Activated CD8-positive, alpha-beta memory T cell treated with anti-CD3 and anti-CD28 coated beads, Interleukin-2, amount 50 U/mL, for 4 hours (primary cell): ENCODE measurements at regions not wholly inside any gene's neighbourhood (a gene's known extent, or its start where the extent isn't known, plus 50 kb on each side); places are given as distances from the start of the nearest gene placed in this dataset.

Source experiments
- DNase-seq: peaks from one replicate; pipeline ENCODE4 v3.0.0-alpha.2; 2020

DNA sequence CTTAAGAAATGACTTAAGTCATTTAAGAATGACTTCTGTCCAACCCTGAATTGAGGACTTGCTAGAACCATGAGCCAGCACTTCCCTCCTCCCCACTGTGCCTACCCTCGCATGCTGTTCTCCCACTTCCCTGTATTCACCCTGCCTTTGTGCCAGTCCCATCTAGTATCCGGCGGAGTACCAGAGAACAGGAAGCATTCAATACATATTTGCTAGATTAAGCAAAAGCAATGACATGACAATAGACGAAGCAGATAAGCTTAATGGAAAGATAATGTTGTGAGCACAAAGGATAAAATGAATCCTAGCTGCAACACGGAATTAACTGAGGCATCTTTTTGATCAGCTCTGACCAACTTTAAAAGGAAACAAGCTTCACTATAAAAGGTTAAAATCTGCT is 328.5 kb downstream of the TDRD15 start:
- DNase-seq, result no peak

- DNase-seq, result no peak
These were observed 328.9 kb downstream of the TDRD15 start for GRCh38 chr2:21452678-21453077.

GRCh38 chr2:21453723-21454450 is 330.1 kb downstream of the TDRD15 start:
- no peak for DNase-seq

DNA sequence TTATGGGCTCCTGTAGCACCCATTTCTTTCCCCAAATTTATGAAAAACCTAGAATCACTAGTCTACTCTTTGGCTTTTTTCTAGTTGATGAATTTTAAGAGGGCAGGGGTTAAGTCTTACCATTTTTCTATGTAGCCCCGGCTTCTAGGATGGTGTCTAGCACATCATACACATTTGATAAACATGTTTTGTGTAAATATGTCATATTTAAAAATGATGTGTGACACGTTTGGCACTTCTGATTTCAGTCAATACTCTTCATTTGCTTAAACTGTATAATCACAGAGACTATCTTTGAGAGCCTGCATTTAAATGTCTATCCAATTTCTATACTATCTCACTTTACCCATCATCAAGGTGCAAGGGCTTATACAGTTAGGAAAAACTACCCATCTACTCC is 331.1 kb downstream of the TDRD15 start:
- DNase-seq, result no peak

DNA sequence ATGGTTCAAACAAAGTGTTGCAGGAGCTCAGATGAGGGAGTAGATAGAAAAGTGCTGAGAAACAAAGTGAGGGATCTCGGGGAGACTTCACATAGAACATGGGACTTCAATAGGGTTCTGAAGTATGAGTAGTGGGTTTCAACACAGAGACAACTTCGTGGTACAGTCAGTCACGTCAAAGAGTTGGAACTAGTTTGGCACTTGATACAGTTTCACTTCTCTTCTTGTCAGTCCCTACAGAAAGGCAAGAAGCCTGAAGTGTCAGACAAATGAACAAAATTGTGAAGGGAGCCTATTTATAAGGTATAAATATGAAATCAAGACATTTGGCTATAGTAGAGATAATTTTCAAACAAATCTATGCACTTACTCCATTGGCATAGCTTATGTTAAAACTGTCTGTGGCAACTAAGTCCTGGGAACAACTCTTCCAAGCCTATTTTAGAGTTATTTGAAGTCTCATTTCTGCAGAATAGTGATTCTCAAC is 338.0 kb downstream of the TDRD15 start:
- DNase-seq, result no peak

GRCh38 chr2:21466341-21466927 is 342.7 kb downstream of the TDRD15 start:
- DNase-seq, result no peak

GRCh38 chr2:21467280-21467818 is 343.6 kb downstream of the TDRD15 start:
- DNase-seq, result no peak

DNA sequence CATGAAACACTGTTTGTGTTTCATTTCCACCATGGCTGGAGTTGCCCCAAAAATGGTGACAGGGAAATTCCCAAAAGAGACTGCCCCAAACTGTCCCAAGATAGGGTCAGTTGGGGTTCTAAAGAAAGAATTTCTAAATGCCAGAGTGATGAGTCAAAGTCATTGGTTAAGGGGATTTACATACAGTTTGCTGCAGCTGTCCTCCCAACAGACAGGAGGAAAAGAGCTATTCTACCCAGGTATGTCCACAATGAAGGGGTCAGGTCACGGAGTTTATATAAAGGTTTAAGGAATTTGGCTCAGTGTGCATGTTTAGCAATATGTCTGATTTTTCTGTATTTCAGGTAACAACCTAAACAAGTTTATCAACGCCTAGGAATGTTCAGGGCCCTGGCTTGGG is 344.1 kb downstream of the TDRD15 start:
- DNase-seq, result no peak

DNA sequence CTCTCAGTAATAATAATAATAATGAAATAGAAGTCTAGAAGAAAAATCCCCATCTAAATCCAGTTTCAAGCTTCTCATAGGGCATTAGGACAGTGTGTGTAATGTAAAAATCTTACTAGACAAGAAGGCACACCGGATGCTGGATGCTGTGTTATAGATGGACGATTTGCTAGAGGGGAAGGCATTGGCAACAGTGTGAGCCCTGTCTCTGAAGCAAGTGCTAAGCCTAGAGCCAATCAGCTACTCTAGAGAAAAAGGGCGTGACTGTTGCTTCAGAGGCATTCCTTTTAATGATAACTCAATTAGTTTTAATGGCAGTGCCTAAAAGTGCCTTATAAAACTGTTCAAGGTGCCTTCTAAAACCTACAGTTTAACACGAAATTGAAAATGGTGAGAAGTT is 344.9 kb downstream of the TDRD15 start:
- no peak for DNase-seq

- DNase-seq, result no peak
These were observed 345.4 kb downstream of the TDRD15 start for GRCh38 chr2:21469158-21469557.

GRCh38 chr2:21469564-21469963 is 345.8 kb downstream of the TDRD15 start:
- DNase-seq, result no peak

GRCh38 chr2:21480162-21480561 is 356.4 kb downstream of the TDRD15 start:
- no peak for DNase-seq

DNA sequence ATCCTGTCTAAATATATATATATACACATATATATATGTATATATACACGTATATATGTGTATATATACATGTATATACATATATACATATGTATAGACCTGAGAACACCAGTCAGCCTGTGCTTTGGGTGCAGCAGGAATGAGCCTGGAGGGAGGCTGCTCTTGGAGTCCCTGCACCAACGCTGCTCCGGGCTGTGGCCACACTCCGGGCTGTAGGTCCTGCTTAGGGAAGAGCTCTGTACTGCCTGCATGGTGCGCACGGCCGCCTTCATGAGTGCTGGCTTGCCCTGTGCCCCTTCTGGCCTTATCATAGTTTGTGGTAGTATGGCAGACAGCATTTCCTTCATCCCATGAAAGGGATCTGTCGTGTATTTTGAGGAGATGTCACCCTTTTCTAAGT is 360.9 kb downstream of the TDRD15 start:
- no peak for DNase-seq

DNA sequence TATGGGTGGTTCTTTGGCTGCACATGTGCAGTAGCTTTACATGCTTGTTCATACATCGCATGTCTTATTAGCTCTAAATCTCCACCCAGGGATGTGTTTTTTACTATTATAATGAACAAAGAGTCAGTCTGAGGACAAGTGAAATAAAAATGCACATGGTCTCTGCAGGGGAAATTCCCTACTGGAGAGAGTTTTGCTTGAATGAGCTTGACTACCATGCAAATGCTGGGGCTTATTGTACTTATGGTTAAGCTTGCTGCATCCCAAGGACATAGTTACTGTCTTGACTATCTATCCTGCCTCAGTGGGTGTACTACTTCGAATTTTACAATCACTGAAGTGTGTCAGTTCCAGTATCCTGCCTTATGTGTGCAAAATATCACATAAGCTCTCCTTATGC is 362.7 kb downstream of the TDRD15 start:
- DNase-seq, result no peak

- no peak for DNase-seq
These were observed 365.3 kb downstream of the TDRD15 start for GRCh38 chr2:21489080-21489479.

- DNase-seq, result no peak
These were observed 374.2 kb downstream of the TDRD15 start for GRCh38 chr2:21498016-21498415.

- DNase-seq, result no peak
These were observed 376.7 kb downstream of the TDRD15 start for GRCh38 chr2:21500401-21500945.

GRCh38 chr2:21501376-21502027 is 377.7 kb downstream of the TDRD15 start:
- DNase-seq, result no peak

- DNase-seq, result no peak
These were observed 392.1 kb downstream of the TDRD15 start for GRCh38 chr2:21515903-21516302.

GRCh38 chr2:21519412-21519811 is 395.6 kb downstream of the TDRD15 start:
- no peak for DNase-seq

DNA sequence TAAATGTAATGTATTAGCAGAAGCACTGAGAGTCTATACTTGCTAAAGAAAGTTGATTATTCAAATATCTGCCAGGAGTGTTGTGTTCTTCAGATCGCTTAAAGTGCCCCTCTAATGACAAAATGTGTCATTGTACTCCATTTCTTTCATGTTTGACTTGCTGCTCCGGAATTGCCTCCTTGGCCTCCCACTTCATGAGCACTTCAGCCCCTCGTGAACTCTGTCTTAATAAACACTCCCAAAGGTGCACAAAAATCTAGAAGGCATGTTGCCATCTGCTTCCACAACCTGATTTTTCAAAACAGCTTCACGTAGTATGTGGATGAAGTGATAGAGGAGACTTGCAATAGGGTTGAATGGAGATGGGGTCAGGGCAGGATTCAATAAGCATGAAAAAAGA is 396.1 kb downstream of the TDRD15 start:
- no peak for DNase-seq

- no peak for DNase-seq
These were observed 412.1 kb downstream of the TDRD15 start for GRCh38 chr2:21535826-21536225.

DNA sequence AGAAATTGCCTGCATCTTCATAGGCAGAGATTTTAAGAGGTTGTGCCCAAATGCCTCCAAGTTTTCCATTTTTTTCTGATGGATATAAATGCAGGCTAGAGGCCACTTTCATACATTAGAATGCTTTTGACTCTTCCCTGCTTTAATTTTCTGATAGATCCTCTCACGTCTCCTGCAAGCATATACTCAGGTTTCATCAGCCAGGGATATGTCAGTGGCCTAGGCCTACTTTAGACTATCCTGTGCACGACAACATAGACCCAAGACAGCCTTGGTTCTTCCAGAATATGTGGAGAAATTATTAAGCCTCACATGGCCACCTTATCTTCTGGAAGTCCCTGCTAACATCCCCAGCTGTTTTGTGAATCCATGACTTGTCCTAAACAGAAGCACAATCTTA is 415.9 kb downstream of the TDRD15 start:
- DNase-seq, result no peak

DNA sequence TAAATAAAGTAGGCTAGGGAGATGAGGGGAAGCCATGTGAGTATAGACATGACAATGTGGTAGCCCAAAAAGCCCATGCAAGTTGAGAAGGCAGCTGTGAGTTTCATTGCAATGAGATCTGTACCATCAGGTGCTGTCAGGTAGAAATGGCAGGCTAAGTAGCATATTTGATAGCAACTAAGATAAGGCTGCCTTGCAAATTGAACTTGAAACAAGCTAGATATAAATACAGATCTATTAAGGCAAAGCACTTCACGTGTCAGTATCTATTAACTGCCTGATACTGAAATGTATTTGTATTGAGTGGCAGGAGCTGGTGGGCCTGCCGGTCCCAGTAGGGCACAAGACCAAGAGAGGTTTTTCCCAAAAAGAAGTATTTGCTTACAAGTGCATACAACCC is 419.9 kb downstream of the TDRD15 start:
- no peak for DNase-seq
